ENCODE measurements at regions not wholly inside any gene's neighbourhood (a gene's known extent, or its start where the extent isn't known, plus 50 kb on each side); places are given as distances from the start of the nearest gene placed in this dataset.

GRCh38 chr3:194982472-194982871 is 288.5 kb downstream of the XXYLT1 start:
- no peak for DNase-seq

GRCh38 chr3:194983121-194983520 is 287.8 kb downstream of the XXYLT1 start:
- no peak for DNase-seq

GRCh38 chr3:194983620-194984019 is 287.3 kb downstream of the XXYLT1 start:
- DNase-seq, result no peak

DNA sequence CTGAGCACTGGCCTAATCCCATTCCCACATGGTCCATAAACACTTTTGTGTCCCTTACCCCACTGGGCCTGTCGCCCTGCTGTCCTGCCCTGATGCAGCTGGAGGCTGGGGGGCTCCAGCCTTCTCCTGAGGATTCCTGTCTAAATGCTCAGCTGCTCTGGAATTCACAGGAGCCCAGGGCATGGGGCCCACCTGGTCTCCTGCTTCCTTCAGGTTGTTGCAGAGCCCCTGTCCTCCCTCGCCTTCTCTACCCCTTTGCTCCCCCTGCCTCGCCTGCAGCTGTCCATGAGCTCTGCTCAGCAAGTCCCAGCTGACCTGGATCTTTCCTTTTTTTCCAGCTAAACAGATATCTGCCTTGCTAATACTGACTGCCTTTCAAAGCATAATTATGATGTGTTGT is 286.9 kb downstream of the XXYLT1 start:
- DNase-seq, result no peak

GRCh38 chr3:194984622-194985021 is 286.3 kb downstream of the XXYLT1 start:
- DNase-seq, result no peak

GRCh38 chr3:194985031-194985578 is 285.9 kb downstream of the XXYLT1 start:
- no peak for DNase-seq

DNA sequence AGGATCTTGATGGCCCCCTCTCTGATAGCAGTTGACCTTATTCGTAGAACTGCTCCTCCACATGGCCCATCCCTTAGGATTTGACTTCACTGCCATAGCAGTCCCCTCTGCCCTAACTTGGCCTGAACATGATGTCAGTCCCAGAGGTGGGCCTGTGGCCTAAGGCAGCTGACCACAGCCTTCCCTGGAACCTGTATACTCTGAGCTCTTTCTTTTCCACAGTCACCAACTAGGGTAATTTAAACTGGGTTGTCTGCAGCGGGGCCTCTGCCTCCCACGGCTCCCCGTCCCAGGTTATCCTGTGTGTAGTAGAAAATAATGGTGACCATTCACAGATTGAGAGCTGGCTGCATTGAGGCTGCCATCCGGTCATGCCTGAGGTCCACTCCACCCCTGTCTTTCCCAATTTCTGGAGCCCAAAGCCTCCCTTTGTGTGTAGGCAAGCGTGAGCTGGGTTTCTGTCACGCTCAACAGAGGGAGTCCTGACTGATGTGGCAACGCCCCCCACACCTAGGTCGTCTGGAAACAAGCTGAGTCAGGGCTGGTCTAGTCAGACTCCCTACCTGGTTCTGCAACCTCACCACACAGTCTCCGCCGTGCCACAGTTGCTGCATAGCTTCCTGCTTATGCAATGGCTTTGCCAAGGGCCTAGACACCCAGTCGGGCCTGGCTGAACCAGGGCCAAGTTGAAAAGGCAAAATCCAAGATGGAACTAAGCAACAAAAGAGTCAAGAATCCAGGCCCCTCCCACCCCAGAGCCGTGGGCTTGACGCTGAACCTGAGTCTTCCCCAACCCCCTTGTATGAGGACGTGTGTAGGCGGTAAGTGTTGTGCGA is 284.5 kb downstream of the XXYLT1 start:
- DNase-seq, result no peak

DNA sequence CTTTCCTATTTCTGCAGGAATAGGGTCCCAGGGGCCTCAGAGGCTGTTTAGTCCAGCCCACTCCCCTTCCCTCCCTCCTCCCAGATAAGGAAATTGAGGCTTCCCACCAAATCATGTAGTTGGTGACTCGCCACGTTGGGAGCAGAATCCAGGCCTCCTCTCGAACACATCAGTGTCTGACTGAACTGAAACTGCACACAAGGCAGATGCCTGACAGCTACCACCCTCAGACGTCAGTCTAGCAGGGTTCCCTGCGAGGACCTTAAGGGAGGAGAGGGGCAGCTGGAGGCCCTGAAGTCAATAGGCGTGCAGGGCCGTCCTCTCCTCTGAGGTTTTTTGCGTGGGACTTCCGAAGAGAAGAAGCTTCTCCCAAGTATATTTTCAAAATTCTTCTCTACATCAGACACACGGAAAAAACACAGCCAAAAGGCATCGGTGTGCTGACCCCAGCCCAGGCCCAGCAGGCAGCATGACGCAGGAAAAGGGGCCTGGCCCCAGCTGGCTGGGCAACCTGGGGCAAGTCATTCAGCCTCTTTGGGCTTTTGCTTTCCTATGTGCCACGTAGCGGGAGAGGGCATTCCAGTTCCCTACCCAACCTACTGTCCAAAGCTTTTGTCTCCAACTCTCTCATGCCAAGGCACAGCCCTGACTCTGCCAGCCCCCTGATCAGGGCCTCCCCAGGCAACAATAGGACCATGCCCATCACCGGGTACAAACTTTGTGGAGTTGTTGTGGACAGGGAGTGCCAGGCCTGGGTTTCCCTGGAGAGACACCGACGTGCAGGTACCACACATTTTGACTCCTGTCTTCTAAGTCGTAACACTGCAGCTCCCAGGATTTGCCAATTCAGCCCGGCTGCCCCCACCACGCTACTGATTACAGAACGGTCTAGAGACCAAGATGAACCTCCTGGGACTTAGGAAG is 283.1 kb downstream of the XXYLT1 start:
- DNase-seq, result no peak

DNA sequence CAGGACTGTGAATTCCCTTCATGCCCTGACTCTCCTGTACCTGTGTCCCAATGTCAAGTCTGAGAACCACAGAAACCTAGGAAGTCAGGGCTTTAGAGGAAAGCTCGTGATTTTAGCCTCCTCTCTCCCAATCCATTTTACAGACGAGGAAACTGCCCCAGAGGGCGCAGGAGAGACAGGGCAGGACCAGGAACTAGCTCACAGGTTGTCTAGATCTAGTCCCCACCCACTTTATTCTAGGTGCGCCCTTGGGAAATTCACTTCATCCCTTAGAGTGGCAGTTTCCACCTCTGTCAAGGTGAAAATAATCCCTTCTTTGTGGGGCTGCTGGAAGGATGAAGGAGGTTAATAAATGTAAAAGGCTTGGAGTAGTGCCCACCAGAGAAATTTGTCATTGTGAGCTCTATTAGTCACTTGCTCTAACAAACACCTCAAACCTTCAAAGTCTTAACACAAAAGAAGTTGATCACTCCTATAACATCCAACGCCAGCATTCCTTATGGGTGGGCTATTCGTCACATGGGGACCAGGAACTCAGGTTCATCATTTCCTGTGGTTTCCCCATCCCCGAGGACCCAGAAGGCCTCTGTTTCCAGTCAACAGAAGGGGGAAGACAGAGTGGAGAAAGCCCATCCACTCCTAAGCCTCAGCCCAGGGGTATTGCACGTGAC is 282.3 kb downstream of the XXYLT1 start:
- no peak for DNase-seq

- DNase-seq, result no peak
Observed at GRCh38 chr3:194989241-194989640, 281.7 kb downstream of the XXYLT1 start.

- DNase-seq, result no peak
Observed at GRCh38 chr3:194990454-194991337, 280.3 kb downstream of the XXYLT1 start.

DNA sequence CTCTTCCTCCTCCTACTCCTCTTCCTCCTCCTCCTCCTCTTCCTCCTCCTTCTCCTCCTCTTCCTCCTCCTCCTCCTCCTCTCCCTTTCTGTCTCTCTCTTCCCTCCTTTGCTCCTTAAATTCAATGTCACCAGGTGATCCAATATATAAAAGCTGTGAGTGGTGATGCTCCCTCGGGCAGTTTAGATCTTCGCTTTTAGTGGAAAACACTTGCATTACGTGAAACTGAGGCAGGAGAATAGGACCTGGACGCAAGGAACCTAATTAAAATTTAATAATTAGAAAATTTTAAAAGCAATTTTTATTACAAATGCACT is 279.7 kb downstream of the XXYLT1 start:
- no peak for DNase-seq

- no peak for DNase-seq
Observed at GRCh38 chr3:194993896-194994295, 277.1 kb downstream of the XXYLT1 start.

DNA sequence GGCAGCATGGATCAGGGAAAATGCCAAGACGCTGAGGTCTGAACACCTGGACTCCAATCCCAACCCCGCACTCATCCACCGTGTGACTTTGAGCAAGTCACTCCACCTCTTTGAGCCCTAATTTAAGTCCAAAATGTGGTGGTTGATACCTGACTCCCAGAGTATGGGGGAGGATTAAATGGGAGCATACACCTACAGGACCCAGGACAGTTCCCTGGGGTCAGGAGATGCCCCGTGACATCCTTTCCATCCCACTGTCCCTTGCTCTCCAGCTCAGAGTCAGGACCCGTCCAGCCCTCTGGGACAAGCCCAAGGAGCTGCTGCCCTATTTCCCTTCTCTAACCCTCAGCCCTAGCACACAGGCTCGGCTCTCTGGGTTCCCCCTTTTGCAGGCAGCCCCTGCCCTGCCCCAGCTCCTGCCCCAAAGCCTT is 276.4 kb downstream of the XXYLT1 start:
- DNase-seq, result no peak

DNA sequence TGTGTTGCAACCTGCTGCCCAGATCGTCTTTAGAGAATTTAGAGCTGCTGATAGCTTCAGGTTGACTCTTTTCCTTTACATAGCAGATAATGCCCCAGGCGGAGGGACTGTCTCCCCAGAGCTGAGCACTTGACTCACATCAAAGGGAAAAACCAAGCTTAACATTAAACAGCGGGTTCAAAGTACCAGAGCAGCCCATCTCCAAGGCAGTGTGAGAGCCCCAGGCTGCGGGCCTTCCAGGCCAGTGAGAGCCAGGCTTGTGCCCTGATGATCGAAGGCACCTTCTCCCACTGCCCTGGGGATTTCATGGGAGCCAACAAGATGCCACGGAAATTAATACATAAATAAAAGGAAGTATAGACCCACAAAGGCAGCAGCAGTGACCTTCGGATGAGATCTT is 275.6 kb downstream of the XXYLT1 start:
- DNase-seq, result no peak

DNA sequence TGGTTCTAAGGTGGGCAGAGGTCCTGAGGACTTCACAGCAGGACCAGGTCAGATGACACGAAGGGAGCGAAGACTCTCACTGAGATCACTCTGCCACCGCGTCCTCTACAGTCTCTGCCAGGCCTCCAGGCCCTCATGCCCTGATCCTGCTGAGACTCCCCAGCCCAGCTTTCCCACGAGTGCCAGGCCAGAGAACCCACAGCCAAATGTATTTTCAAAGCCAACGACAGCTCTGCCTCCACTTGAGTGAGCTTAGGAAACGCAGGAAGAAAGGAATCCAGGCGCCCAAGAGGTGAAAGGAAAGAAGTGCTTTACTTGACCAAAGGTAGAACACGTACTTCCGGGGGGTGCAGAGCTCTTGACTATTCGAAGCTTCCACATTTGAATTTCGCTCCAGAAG is 275.0 kb downstream of the XXYLT1 start:
- no peak for DNase-seq

GRCh38 chr3:194996746-194997145 is 274.2 kb downstream of the XXYLT1 start:
- no peak for DNase-seq

DNA sequence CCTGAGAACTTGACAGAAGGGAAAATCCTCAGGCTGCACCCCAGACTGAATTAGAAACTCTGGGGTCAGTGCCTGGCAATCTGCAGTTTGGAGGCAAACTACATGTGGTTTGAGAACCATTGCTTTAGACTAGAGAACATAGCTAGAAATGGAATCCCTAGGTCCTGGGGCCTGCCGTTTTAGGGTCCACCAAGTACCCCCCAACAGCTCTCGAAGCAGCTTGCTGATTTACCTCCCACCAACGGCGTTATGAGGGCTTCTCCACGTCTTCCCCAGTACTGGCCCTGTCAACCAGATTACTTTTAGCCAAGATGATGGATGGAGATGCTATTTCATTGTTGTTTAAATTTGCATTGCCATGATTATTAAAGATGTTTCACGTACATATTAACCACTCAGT is 272.5 kb downstream of the XXYLT1 start:
- DNase-seq, result no peak

DNA sequence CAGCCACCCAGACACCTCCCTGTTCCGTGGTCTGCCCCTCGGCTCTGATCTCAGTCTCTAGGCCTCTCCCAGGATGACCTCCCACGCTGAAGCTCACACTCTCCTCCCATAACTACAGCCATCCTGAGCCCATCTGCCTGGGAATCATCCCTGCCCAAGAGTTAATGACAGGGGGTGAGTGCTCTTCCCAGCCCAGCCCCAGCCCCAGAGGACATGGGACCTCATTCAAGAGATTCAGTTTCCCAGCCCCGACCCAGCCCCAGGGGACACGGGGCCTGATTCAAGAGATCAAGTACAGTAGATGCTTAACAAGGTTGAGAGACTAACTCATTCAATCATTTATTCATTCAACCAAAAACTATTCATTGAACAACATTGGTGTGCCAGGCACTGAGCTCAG is 272.0 kb downstream of the XXYLT1 start:
- DNase-seq, result no peak

DNA sequence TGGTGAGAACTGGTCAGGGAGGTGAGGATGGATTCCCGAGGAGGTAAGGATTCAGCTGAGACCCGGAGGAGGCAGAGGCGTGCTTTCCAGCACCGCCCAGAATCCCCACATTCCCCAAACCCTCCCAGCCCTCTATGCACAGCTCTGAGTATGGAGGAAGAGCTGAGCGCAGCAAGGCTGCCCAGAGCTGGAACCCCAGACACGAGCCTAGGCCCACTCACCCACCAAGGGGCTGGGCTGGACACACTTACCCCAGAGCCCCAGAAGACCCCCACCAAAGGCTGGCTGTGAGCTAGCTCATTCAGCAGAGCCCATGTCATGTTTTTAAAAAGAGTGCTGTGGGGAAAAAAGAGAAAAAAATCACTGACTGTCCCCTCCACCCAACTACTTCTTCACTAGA is 271.5 kb downstream of the XXYLT1 start:
- DNase-seq, result no peak

GRCh38 chr3:195001261-195001660 is 269.7 kb downstream of the XXYLT1 start:
- no peak for DNase-seq
